Thyroid gland (tissue), 4 donors: ENCODE measurements at regions not wholly inside any gene's neighbourhood (a gene's known extent, or its start where the extent isn't known, plus 50 kb on each side); places are given as distances from the start of the nearest gene placed in this dataset.

Source experiments
- POLR2A ChIP-seq, 2 donors: fragments of 450-650 bp; IDR thresholded peaks; one replicate each; pipeline ENCODE4 v1.6.1; 2017; ENCODE audit warnings: antibody characterized with exemption in 2 of 2, mild to moderate bottlenecking in 2 of 2, moderate library complexity in 1 of 2
- TF ChIP-seq, protein P1 (sequence below), 6 experiments: fragments of 200-600 bp in 3 of 6; fragments of 450-650 bp in 3 of 6; sonication (generic) in 3 of 6; IDR thresholded peaks; one replicate each; pipeline ENCODE4 v1.5.1; 2016 to 2019; ENCODE audit warnings: antibody characterized with exemption in 6 of 6, mild to moderate bottlenecking in 2 of 6, inconsistent platforms in 1 of 6, moderate library complexity in 1 of 6

DNA sequence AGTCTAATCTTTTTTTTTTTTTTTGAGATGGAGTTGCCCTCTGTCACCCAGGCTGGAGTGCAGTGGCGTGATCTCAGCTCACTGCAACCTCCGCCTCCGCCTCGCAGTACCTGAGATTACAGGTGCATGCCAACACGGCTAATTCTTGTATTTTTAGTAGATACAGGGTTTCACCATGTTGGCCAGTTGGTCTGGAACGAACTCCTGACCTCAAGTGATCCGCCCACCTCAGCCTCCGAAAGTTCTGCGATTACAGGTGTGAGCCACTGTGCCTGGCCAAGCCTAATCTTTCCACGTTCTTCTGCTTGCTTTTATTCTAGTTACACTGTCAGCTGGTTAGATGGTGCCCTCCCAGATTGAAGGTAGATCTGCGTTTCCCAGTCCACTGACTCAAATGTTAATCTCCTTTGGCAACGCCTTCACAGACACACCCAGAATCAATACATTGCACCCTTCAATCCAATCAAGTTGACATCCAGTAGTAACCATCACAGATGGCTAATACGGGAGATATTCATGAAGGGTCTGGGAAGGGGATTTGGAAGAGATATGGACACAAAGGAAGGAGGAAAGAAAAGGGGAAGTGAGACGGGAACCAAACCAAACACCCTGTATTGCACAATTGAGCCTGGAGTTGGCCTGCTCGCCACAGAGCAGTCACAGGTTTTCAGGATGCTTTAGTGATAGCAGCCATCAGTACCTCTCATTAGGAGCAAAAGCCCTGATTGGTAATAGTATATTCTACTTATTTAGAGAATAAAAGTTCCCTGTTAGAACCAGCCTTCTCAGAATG is 229.8 kb downstream of the PIK3C3 start:
- TF ChIP-seq POLR2A (IDR thresholded peaks at IDR 0.05): no peak
- TF ChIP-seq, protein P1, sequence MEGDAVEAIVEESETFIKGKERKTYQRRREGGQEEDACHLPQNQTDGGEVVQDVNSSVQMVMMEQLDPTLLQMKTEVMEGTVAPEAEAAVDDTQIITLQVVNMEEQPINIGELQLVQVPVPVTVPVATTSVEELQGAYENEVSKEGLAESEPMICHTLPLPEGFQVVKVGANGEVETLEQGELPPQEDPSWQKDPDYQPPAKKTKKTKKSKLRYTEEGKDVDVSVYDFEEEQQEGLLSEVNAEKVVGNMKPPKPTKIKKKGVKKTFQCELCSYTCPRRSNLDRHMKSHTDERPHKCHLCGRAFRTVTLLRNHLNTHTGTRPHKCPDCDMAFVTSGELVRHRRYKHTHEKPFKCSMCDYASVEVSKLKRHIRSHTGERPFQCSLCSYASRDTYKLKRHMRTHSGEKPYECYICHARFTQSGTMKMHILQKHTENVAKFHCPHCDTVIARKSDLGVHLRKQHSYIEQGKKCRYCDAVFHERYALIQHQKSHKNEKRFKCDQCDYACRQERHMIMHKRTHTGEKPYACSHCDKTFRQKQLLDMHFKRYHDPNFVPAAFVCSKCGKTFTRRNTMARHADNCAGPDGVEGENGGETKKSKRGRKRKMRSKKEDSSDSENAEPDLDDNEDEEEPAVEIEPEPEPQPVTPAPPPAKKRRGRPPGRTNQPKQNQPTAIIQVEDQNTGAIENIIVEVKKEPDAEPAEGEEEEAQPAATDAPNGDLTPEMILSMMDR (IDR thresholded peaks at IDR 0.05): no peak
